ENCODE measurements at regions not wholly inside any gene's neighbourhood (a gene's known extent, or its start where the extent isn't known, plus 50 kb on each side); places are given as distances from the start of the nearest gene placed in this dataset.

- no peak for DNase-seq (ENCODE audit: low read depth, low spot score)
Observed at GRCh38 chr7:67422601-67423000, 426.0 kb downstream of the TYW1 start.

GRCh38 chr7:67423065-67423464, 426.4 kb downstream of the TYW1 start:
- no peak for DNase-seq (ENCODE audit: low read depth, low spot score)

- no peak for DNase-seq (ENCODE audit: low read depth, low spot score)
Observed at GRCh38 chr7:67426654-67427053, 430.0 kb downstream of the TYW1 start.

- DNase-seq (ENCODE audit: low read depth, low spot score) = no peak
Observed at GRCh38 chr7:67429735-67430134, 433.1 kb downstream of the TYW1 start.

GRCh38 chr7:67432536-67433234, 436.1 kb downstream of the TYW1 start:
- no peak for DNase-seq (ENCODE audit: low read depth, low spot score)

- DNase-seq (ENCODE audit: low read depth, low spot score) = no peak
Observed at GRCh38 chr7:67435894-67436535, 439.4 kb downstream of the TYW1 start.

GRCh38 chr7:67438198-67438882, 441.7 kb downstream of the TYW1 start:
- DNase-seq (ENCODE audit: low read depth, low spot score) = no peak

GRCh38 chr7:67438913-67439505, 442.4 kb downstream of the TYW1 start:
- no peak for DNase-seq (ENCODE audit: low read depth, low spot score)

- no peak for DNase-seq (ENCODE audit: low read depth, low spot score)
Observed at GRCh38 chr7:67440321-67440720, 443.7 kb downstream of the TYW1 start.

GRCh38 chr7:67445728-67446127, 449.1 kb downstream of the TYW1 start:
- DNase-seq (ENCODE audit: low read depth, low spot score) = no peak

GRCh38 chr7:67447297-67447696, 450.7 kb downstream of the TYW1 start:
- no peak for DNase-seq (ENCODE audit: low read depth, low spot score)

- DNase-seq (ENCODE audit: low read depth, low spot score) = no peak
Observed at GRCh38 chr7:67448271-67448670, 451.6 kb downstream of the TYW1 start.

GRCh38 chr7:67450171-67450570, 453.5 kb downstream of the TYW1 start:
- DNase-seq (ENCODE audit: low read depth, low spot score) = no peak

- no peak for DNase-seq (ENCODE audit: low read depth, low spot score)
Observed at GRCh38 chr7:67451306-67451705, 454.7 kb downstream of the TYW1 start.

- DNase-seq (ENCODE audit: low read depth, low spot score) = no peak
Observed at GRCh38 chr7:67452516-67453026, 455.9 kb downstream of the TYW1 start.

- no peak for DNase-seq (ENCODE audit: low read depth, low spot score)
Observed at GRCh38 chr7:67453580-67454380, 457.1 kb downstream of the TYW1 start.

GRCh38 chr7:67455508-67455907, 458.9 kb downstream of the TYW1 start:
- no peak for DNase-seq (ENCODE audit: low read depth, low spot score)

- no peak for DNase-seq (ENCODE audit: low read depth, low spot score)
Observed at GRCh38 chr7:67462781-67463191, 466.2 kb downstream of the TYW1 start.

- no peak for DNase-seq (ENCODE audit: low read depth, low spot score)
Observed at GRCh38 chr7:67463316-67463715, 466.7 kb downstream of the TYW1 start.

GRCh38 chr7:67463983-67464382, 467.4 kb downstream of the TYW1 start:
- no peak for DNase-seq (ENCODE audit: low read depth, low spot score)

GRCh38 chr7:67466109-67466508, 469.5 kb downstream of the TYW1 start:
- no peak for DNase-seq (ENCODE audit: low read depth, low spot score)

Data from activated naive CD8-positive, alpha-beta T cell treated with anti-CD3 and anti-CD28 coated beads, Interleukin-2, amount 50 U/mL, for 16 hours (primary cell).